NCI-H2196 treated with DMSO at 0.1 percent for 48 hours (cell line): ENCODE measurements at regions not wholly inside any gene's neighbourhood (a gene's known extent, or its start where the extent isn't known, plus 50 kb on each side); places are given as distances from the start of the nearest gene placed in this dataset.

Experiments
- DNase-seq: peaks from one replicate; lab custom pipeline; 2025; ENCODE audit not compliant: unreplicated experiment; lab: John Stamatoyannopoulos, UW

GRCh38 chr16:85463672-85464382, 149.3 kb upstream of the GSE1 start:
- no peak for DNase-seq

GRCh38 chr16:85464383-85465305, 148.5 kb upstream of the GSE1 start:
- DNase-seq = no peak

- DNase-seq = peak; percentile 45
Measured at GRCh38 chr16:85465328-85466303, 147.5 kb upstream of the GSE1 start.

GRCh38 chr16:85466304-85466700, 146.8 kb upstream of the GSE1 start:
- no peak for DNase-seq

GRCh38 chr16:85466989-85467388, 146.1 kb upstream of the GSE1 start:
- DNase-seq = no peak

- DNase-seq = no peak
Measured at GRCh38 chr16:85469929-85470590, 143.1 kb upstream of the GSE1 start.

GRCh38 chr16:85470873-85471272, 142.2 kb upstream of the GSE1 start:
- DNase-seq = no peak

GRCh38 chr16:85471469-85472431, 141.4 kb upstream of the GSE1 start:
- peak; percentile 21 for DNase-seq

GRCh38 chr16:85472514-85472913, 140.6 kb upstream of the GSE1 start:
- DNase-seq = no peak

- no peak for DNase-seq
Measured at GRCh38 chr16:85473323-85473722, 139.8 kb upstream of the GSE1 start.

GRCh38 chr16:85473909-85474620, 139.1 kb upstream of the GSE1 start:
- no peak for DNase-seq

GRCh38 chr16:85474621-85475217, 138.4 kb upstream of the GSE1 start:
- no peak for DNase-seq

GRCh38 chr16:85475233-85475632, 137.9 kb upstream of the GSE1 start:
- no peak for DNase-seq

- DNase-seq = no peak
Measured at GRCh38 chr16:85475691-85476300, 137.3 kb upstream of the GSE1 start.

- DNase-seq = no peak
Measured at GRCh38 chr16:85476389-85476788, 136.7 kb upstream of the GSE1 start.

GRCh38 chr16:85477801-85478363, 135.2 kb upstream of the GSE1 start:
- DNase-seq = no peak

- no peak for DNase-seq
Measured at GRCh38 chr16:85479972-85480726, 133.0 kb upstream of the GSE1 start.
